Mesothelial cell of epicardium (in vitro differentiated cells): ENCODE measurements at regions not wholly inside any gene's neighbourhood (a gene's known extent, or its start where the extent isn't known, plus 50 kb on each side); places are given as distances from the start of the nearest gene placed in this dataset.

Source experiments
- DNase-seq, 2 experiments: peaks; one replicate each; pipeline ENCODE4 v3.0.0; 2021; ENCODE audit warnings: low spot score in 2 of 2; ENCODE audit not compliant: unreplicated experiment in 2 of 2
- H3K27ac Mint-ChIP-seq: 2 replicates; pipeline ENCODE4 v1.8.0; 2021; ENCODE audit warnings: mixed read lengths
- H3K27me3 Mint-ChIP-seq: 2 replicates; pipeline ENCODE4 v1.8.0; 2021; ENCODE audit warnings: low read depth, mixed read lengths
- H3K36me3 Mint-ChIP-seq: 2 replicates; pipeline ENCODE4 v1.8.0; 2021; ENCODE audit warnings: mixed read lengths
- H3K4me1 Mint-ChIP-seq: 2 replicates; pipeline ENCODE4 v1.8.0; 2021; ENCODE audit warnings: mixed read lengths
- H3K4me3 Mint-ChIP-seq: 2 replicates; pipeline ENCODE4 v1.8.0; 2021; ENCODE audit warnings: mild to moderate bottlenecking, moderate library complexity, mixed read lengths
- H3K9me3 Mint-ChIP-seq: 2 replicates; pipeline ENCODE4 v1.8.0; 2021; ENCODE audit warnings: mixed read lengths
- TF ChIP-seq, protein P1 (sequence below): fragments of 200-600 bp; sonication (generic); IDR thresholded peaks from one replicate; pipeline ENCODE4 v1.5.0; 2021; ENCODE audit warnings: antibody characterized with exemption; ENCODE audit not compliant: unreplicated experiment

DNA sequence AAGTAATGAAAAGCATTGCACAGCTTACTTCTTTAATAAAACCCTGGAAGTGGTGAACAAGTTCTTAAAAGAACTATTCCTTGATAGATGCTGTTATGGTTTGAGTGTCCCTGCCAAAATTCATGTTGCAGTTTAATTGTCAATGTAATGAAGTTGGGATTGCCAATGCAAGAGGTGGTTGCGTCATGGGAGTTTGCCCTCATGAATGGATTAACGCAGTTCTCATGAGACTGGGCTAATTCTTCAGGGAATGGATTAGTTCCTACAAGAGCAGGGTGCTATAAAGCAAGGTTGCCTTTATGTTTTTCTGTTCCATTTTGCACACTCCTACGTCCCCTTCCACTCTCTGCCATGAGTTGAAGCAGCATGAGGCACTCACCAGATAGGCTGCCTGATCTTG lies 446.7 kb upstream of the B3GALT2 start:
- Mint-ChIP-seq H3K36me3 (no peaks in the 10 kb centered on the region), H3K27me3 (no peaks in the 10 kb centered on the region), H3K4me3 (no peak overlapping the region), H3K9me3 (peaks cover 14% of the 10 kb centered on the region), H3K4me1 (peaks cover 19% of the 10 kb centered on the region), H3K27ac (no peak overlapping the region)
- DNase-seq, result no peak
- TF ChIP-seq, protein P1, sequence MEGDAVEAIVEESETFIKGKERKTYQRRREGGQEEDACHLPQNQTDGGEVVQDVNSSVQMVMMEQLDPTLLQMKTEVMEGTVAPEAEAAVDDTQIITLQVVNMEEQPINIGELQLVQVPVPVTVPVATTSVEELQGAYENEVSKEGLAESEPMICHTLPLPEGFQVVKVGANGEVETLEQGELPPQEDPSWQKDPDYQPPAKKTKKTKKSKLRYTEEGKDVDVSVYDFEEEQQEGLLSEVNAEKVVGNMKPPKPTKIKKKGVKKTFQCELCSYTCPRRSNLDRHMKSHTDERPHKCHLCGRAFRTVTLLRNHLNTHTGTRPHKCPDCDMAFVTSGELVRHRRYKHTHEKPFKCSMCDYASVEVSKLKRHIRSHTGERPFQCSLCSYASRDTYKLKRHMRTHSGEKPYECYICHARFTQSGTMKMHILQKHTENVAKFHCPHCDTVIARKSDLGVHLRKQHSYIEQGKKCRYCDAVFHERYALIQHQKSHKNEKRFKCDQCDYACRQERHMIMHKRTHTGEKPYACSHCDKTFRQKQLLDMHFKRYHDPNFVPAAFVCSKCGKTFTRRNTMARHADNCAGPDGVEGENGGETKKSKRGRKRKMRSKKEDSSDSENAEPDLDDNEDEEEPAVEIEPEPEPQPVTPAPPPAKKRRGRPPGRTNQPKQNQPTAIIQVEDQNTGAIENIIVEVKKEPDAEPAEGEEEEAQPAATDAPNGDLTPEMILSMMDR, result no peak

DNA sequence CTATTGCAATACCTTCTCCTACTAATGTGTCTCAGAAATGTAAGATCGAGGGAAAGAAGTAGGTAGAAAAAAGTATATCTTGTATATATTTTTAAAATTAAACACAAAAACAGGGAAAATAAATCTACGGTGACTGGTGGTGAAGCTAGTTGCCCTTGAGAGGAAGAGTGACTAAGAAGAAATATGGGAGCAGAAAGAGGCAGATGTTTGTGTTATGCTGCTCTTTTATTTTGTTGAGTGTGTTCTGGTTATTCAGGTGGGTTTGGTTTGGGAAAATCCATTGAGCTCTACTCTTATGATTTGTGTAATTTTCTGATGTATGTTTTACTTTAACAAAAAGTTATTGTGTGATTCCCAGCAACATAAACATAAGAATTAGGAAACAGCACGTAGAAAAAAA lies 444.9 kb upstream of the B3GALT2 start:
- Mint-ChIP-seq H3K4me3 (no peak overlapping the region), H3K4me1 (peaks cover 19% of the 10 kb centered on the region), H3K9me3 (peaks cover 7% of the 10 kb centered on the region), H3K27ac (no peak overlapping the region), H3K36me3 (no peaks in the 10 kb centered on the region), H3K27me3 (no peaks in the 10 kb centered on the region)
- TF ChIP-seq, protein P1, result no peak
- no peak for DNase-seq

DNA sequence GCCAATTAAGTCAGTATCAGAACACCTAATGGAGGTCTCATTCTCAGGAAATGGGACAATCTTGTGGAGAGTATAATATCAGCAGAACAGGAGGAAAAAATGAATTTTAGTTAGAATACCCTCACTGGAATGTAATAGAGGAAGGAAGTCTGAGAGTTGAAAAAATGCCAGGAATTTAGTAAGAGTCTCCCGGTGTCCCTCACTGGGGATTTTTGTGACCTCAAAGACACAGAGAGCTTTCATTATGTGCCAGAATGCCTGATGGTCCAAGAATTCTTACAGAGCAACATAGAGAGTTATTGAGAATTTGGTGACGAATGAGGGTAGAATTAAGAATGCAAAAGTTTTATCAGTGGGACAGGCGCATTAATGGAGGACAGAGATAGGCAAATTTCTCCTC lies 443.5 kb upstream of the B3GALT2 start:
- H3K4me3 Mint-ChIP-seq, result no peak overlapping the region
- no peak for DNase-seq
- peak overlapping the region; percentile 7 for H3K27ac Mint-ChIP-seq
- peaks cover 7% of the 10 kb centered on the region for H3K9me3 Mint-ChIP-seq
- TF ChIP-seq, protein P1, result no peak
- H3K36me3 Mint-ChIP-seq, result no peaks in the 10 kb centered on the region
- H3K27me3 Mint-ChIP-seq, result no peaks in the 10 kb centered on the region
- H3K4me1 Mint-ChIP-seq, result peaks cover 22% of the 10 kb centered on the region

DNA sequence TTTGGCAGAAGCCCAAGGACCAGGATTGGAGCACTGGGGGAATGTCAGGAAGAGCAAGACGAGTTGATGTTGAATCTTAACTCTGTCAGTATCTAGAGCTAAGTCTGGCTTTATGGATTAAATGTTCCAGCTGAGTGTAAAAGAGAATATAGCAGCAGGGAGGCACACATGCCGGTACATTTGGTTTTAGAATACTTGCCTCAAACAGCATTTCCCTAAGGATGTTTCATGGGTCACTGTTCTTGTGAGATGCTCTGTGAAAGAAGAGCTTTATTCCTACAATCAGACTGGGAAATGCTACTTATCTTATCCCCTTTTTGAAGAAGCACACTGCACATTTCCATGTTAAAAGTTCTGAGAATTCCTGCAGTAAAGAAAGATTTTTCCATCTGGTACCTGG lies 440.3 kb upstream of the B3GALT2 start:
- TF ChIP-seq, protein P1, result no peak
- no peak overlapping the region for H3K27ac Mint-ChIP-seq
- no peaks in the 10 kb centered on the region for H3K36me3 Mint-ChIP-seq
- H3K4me3 Mint-ChIP-seq, result no peak overlapping the region
- H3K27me3 Mint-ChIP-seq, result no peaks in the 10 kb centered on the region
- peaks cover 7% of the 10 kb centered on the region for H3K9me3 Mint-ChIP-seq
- H3K4me1 Mint-ChIP-seq, result peaks cover 19% of the 10 kb centered on the region
- DNase-seq, result no peak

DNA sequence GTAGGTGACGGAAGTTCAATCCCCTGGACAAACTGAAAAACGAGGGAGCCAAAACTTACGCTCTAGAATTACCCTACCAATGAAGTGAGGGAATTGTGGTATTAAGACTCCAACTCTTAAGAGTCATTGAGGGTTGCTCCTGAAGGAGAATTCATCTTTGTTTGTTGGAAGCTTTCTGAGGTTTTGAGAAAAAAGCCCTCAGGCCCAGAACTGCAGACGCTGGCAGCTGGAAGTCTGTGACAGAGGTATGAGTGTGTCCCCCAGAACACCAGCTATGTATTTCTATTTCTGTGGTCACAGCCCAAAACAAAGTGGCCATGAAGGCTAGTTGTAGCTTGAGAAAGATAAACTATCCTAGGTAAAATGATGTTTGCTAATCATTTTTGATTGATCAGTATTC lies 438.8 kb upstream of the B3GALT2 start:
- Mint-ChIP-seq H3K27me3 (no peaks in the 10 kb centered on the region), H3K4me1 (peaks cover 18% of the 10 kb centered on the region), H3K9me3 (peaks cover 3% of the 10 kb centered on the region), H3K4me3 (no peak overlapping the region), H3K36me3 (no peaks in the 10 kb centered on the region), H3K27ac (no peak overlapping the region)
- no peak for DNase-seq
- TF ChIP-seq, protein P1, result no peak

DNA sequence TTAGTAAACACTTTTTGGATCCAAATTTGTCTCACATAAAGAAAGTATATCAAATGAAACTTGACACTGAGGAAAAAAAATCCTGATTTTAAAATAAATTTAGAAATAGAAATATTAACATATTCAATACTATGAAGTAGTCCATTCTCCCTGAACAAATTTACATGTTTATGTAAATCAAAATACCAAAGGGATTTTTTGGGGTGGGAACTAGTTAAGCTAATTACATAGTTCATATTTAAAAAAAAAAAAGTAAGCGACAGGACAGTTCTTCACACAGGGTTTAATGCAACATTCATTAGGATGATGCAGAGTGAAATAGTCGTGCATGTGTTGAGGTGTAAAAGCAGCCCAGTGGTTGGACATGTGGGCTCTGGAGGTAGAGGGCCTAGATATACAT lies 433.5 kb upstream of the B3GALT2 start:
- Mint-ChIP-seq H3K9me3 (peaks cover 21% of the 10 kb centered on the region), H3K27ac (no peak overlapping the region), H3K27me3 (no peaks in the 10 kb centered on the region), H3K4me3 (no peak overlapping the region), H3K36me3 (peaks cover 3% of the 10 kb centered on the region), H3K4me1 (peaks cover 1% of the 10 kb centered on the region)
- no peak for DNase-seq
- TF ChIP-seq, protein P1, result no peak
